ENCODE measurements at regions not wholly inside any gene's neighbourhood (a gene's known extent, or its start where the extent isn't known, plus 50 kb on each side); places are given as distances from the start of the nearest gene placed in this dataset.
"Not testable (repeated sequence)": the region's sequence is repeated elsewhere in the genome, so short reads cannot be mapped to it uniquely, and the experiment has no call there.

GRCh38 chr2:236833501-236834073, 252.1 kb upstream of the COPS8 start:
- DNase-seq: no peak

- DNase-seq: no peak
Observed at GRCh38 chr2:236834284-236834683, 251.4 kb upstream of the COPS8 start.

- no peak for DNase-seq
Observed at GRCh38 chr2:236835307-236836024, 250.2 kb upstream of the COPS8 start.

GRCh38 chr2:236836028-236836427, 249.7 kb upstream of the COPS8 start:
- DNase-seq: not testable (repeated sequence)

- DNase-seq: no peak
Observed at GRCh38 chr2:236840215-236840614, 245.5 kb upstream of the COPS8 start.

DNA sequence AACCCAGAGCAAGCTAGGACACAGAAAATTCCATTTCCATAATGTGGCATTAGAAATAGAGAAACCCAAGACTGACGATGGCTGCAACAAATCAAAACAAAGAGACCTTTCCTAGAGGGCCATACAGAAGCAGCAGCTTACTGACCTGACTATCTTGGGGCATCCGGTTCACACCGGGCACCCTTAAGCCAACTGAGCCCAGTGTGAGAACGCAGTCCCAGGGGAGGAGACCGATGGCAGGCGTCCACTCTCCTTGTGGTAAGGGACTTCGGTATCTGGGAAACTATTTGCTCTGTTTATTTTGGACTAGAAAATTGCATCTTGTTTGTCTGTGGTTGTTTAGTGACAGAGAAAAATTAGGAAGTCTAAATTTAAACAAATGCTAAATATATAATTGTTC, 244.8 kb upstream of the COPS8 start:
- DNase-seq: no peak

DNA sequence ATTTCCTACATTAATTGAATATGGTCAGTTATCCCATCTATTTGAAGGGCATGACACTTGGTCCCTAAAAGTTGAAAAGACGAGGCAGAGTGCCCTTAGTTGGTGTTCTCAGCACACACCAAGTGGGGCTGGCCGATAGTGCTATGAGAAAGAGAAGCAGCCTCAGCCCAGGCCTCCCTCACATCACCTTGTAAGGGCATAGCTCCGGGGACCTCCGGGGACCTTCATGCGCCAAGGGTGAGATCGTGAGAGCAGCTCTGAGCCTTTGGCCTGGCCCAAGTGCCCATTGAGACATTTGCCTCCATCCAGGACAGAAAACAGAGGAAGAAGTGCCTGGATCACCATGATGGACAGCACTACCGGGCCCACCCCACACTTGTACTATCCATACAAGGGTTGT, 244.3 kb upstream of the COPS8 start:
- DNase-seq: no peak

- no peak for DNase-seq
Observed at GRCh38 chr2:236843161-236843968, 242.3 kb upstream of the COPS8 start.

DNA sequence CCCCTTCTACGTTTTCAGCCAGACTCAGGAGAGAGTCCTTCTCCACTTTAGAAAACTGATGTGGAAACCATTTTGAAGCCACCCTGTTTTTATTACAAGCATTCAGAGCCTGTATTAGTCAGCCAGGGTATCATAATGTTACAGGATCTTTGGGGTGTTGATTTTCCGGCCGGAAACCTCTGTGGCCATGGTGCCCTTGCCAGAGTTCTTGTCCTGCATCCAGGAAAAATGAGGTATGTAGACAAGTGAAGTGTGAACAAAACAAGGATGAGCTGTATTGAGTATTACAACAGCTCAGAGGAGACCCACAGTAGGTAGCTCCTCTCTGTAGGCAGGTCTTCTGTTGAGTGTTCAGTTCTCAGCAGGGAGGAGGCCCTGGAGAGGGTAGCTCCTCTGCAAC, 241.0 kb upstream of the COPS8 start:
- no peak for DNase-seq

- no peak for DNase-seq
Observed at GRCh38 chr2:236847023-236847422, 238.7 kb upstream of the COPS8 start.

DNA sequence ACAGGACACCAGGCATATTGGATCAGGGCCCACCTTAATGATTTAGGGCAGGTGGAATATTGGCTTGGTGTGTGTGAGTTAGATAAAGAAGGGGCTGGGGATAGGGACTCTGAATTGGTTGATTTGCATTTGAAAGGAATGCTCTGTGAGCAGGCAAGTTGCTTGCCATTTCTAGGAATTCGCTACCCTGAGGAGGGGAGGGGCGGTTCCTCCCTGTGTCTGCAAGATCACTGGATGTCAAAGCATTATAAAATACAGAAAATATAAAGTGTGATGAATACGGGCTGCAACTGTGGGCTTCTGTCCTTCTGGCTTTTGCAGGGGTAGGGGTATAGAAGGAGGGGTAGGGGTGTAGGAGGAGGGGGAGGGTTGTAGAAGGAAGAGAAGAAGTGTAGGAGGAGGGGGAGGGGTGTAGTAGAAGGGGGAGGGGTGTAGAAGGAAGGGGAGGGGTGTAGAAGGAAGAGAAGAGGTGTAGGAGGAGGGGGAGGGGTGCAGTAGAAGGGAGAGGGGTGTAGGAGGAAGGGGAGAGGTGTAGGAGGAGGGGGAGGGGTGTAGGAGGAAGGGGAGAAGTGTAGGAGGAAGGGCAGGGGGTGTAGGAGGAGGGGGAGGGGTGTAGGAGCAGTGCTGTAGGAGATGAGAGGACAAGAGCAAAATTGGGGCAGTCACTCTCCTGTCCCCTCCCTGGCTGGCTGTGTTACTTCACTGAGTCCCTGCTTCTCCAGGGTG, 238.0 kb upstream of the COPS8 start:
- DNase-seq: no peak

- no peak for DNase-seq
Observed at GRCh38 chr2:236848501-236848900, 237.2 kb upstream of the COPS8 start.

- no peak for DNase-seq
Observed at GRCh38 chr2:236849508-236849907, 236.2 kb upstream of the COPS8 start.

DNA sequence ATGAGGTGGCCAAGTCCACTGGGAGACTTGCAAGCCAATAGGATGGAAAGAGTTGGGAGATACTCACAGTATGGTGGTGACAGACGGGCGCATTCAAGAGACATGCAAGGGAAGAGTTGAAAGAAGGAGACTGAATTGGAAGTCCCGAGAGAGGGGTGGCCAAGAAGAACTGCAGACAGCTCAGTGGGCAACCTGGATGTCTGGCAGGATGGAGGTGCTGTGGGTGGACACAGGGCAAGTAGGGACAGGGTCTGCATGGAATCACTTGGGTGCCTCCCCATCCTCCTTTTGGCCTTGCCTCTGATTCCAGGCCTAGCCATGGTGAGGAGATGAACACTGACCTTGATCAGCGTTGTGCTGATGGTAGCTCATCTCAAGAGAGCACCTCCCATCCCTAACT, 235.7 kb upstream of the COPS8 start:
- no peak for DNase-seq

DNA sequence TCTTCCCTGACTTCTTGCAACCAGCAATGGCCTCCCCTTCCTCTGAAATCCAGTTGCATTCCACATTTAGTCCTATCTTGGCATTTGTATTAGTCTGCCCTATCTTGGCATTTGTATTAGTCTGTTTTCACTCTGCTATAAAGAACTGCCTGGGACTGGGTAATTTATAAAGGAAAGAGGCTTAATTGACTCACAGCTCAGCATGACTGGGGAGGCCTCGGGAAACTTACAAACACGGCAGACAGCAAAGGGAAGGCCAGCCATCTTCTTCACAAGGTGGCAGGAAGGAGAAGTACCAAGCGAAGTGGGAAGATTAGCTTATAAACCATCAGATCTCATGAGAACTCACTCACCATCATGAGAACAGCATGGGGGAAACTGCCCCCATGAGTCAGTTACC, 234.5 kb upstream of the COPS8 start:
- no peak for DNase-seq

GRCh38 chr2:236852100-236852976, 233.4 kb upstream of the COPS8 start:
- no peak for DNase-seq

DNA sequence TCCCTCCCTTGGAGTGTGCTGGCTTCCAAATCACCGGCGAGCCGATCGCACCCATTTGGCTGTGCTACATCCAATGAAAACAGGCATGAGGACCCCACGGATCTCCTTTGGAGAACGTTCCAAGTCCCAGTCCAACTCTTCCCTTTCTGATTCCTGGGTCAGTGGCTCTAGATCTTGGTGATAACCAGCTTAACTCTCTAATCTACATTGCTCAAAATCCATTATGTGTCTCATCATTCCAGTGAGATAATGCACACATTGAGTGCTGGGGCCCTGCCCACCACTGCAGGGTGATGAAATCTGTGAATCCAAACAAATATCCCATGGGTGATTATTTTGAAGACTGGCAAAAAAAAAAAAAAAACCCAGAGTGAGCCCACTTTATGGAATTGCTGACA, 232.7 kb upstream of the COPS8 start:
- DNase-seq: no peak

- no peak for DNase-seq
Observed at GRCh38 chr2:236853585-236854051, 232.1 kb upstream of the COPS8 start.

GRCh38 chr2:236855176-236855865, 230.4 kb upstream of the COPS8 start:
- no peak for DNase-seq

DNA sequence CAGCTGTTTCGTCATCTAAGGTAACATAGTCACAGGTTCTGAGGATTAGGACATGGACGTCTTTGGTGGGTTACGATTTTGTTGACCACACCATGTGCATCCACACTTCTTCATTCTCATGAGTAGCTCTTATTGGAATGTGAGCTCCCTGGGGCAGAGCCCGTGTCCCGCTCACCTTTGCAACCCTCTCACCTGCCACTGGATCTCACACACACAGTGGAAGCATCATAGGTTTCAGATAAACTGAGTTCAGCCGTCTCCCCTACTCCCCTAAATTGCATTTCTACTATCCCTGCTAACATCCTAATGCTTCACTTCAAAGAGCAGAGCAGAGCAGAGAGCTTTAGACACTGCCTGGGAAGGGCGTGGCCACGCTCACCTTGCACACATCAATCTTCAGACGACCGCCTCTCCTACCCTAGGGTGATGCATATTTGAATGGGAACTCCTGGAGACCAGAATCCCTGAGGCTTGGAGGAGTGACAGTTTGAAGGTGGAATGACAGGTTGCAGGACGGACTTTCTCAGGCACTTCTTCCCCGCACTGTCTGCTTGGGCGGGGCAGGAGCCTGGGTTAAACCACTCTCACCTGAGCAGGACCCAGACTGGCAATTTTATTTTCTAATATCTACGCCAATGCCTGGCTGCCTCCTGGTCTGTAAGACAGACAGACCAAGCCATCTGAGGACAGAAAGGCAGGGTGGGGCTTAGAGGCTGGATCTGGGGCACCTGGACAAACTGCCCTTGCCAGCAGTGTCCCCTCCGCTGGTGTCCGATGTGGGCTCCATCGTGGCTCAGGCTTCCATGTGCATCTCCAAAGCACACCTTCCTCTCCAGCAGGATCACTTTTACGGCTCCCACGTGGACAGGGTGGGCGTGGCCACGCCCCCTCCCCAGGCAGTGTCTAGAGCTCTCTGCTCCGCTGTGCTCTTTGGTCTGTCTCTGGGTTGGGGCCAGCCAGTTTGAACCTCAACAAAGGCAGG, 229.5 kb upstream of the COPS8 start:
- DNase-seq: no peak
